Esophagus squamous epithelium (tissue), 4 donors: ENCODE measurements at regions not wholly inside any gene's neighbourhood (a gene's known extent, or its start where the extent isn't known, plus 50 kb on each side); places are given as distances from the start of the nearest gene placed in this dataset.
"Not testable (repeated sequence)": the region's sequence is repeated elsewhere in the genome, so short reads cannot be mapped to it uniquely, and the experiment has no call there.

Source experiments
- CTCF ChIP-seq, 6 experiments: fragments of 450-650 bp in 4 of 6; fragments of 200-600 bp in 2 of 6; sonication (generic) in 2 of 6; IDR thresholded peaks; one replicate each; pipeline ENCODE4 v1.5.1; 2016 to 2019; ENCODE audit warnings: antibody characterized with exemption in 6 of 6, mild to moderate bottlenecking in 4 of 6, moderate library complexity in 4 of 6
- POLR2A ChIP-seq, 4 donors: fragments of 450-650 bp; IDR thresholded peaks; one replicate each; pipeline ENCODE4 v1.6.1; 2017; ENCODE audit warnings: antibody characterized with exemption in 4 of 4, mild to moderate bottlenecking in 4 of 4, moderate library complexity in 3 of 4

- not testable (repeated sequence) for TF ChIP-seq POLR2A, CTCF (IDR thresholded peaks at IDR 0.05)
These were observed 568.1 kb downstream of the MATN1 start for GRCh38 chr1:30155253-30155652.
